G401 (cell line): ENCODE measurements at regions not wholly inside any gene's neighbourhood (a gene's known extent, or its start where the extent isn't known, plus 50 kb on each side); places are given as distances from the start of the nearest gene placed in this dataset.

Experiments
- DNase-seq: peaks from one replicate; pipeline ENCODE4 v3.0.0-alpha.2; 2015; ENCODE audit warnings: low spot score
- in situ Hi-C: cut with HindIII; loops from 2 replicates; pipeline ENCODE4 v1.10.0; 2016; ENCODE audit warnings: low sequenced_read_pairs, mixed read lengths

- in situ Hi-C loops: no loop called here
- no peak for DNase-seq
Measured at GRCh38 chr7:25662841-25663800, 434.8 kb upstream of the NPVF start.

- no peak for DNase-seq
- in situ Hi-C loops: no loop called here
Measured at GRCh38 chr7:25663877-25664276, 435.6 kb upstream of the NPVF start.

DNA sequence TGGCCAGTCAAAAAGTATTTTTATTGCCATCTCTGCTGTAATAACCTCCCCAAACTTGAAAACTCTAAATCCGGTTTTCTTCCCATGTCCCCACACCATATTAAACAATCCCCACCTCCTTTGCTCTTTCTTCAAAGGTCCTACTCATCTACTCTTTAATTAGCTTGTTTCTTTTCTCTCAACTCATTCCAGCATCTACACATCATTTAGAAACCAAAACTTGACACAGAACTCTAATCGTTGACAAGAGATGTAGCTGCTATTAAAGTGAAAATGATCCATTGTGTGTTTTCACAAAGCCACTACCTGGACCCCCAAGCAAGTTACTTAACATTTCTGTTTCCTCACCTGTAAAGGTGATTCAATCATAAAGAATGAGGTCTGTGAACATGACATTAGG is 436.3 kb upstream of the NPVF start:
- no peak for DNase-seq
- in situ Hi-C loops: no loop called here

DNA sequence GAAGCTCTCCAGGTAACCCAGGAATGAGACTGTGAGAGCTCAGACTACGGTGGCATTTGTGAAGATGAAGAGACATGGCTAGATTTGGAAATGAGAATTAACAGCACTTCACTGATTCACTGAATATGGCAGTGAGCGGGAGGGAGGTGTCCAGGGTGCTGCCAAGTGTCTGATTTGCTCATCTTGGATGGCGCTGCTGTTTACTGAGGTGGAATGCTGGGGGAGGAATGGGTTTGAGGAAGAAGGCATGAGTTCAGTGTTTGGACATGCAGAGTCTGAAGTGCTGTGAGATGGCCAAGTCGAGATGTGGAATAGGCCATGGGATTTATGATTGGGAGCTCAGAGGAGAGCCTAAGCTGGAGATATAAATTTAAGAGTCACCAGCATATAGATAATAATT is 437.1 kb upstream of the NPVF start:
- in situ Hi-C loops: no loop called here
- DNase-seq: peak; percentile 47

GRCh38 chr7:25665903-25666670 is 437.8 kb upstream of the NPVF start:
- DNase-seq: peak; percentile 74
- in situ Hi-C loops: no loop called here

DNA sequence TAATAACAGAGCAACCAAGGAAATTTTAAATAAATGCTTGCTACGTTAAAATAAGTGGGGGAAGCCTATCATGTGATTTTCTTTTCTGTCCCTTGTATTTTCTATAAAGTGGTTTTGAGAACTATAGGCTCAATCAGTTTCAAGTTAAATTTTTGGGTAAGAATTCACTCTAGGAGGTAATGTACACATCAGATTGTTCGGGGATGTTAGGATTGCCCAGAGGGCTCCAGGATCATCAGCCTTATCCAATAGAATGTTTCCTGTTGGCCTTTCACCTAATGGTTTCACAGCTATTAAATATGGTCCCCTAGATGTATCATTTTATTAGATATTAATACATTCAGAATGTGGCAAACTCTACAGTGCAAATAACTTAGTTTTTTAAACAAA is 438.4 kb upstream of the NPVF start:
- DNase-seq: peak; percentile 53
- in situ Hi-C loops: no loop called here

GRCh38 chr7:25669281-25669781 is 441.0 kb upstream of the NPVF start:
- in situ Hi-C loops: no loop called here
- peak; percentile 54 for DNase-seq

- DNase-seq: peak; percentile 76
- in situ Hi-C loops: no loop called here
Measured at GRCh38 chr7:25669961-25670841, 441.9 kb upstream of the NPVF start.

- in situ Hi-C loops: no loop called here
- peak; percentile 70 for DNase-seq
Measured at GRCh38 chr7:25671111-25671510, 442.8 kb upstream of the NPVF start.

GRCh38 chr7:25672496-25672895 is 444.2 kb upstream of the NPVF start:
- DNase-seq: peak; percentile 48
- in situ Hi-C loops: no loop called here

DNA sequence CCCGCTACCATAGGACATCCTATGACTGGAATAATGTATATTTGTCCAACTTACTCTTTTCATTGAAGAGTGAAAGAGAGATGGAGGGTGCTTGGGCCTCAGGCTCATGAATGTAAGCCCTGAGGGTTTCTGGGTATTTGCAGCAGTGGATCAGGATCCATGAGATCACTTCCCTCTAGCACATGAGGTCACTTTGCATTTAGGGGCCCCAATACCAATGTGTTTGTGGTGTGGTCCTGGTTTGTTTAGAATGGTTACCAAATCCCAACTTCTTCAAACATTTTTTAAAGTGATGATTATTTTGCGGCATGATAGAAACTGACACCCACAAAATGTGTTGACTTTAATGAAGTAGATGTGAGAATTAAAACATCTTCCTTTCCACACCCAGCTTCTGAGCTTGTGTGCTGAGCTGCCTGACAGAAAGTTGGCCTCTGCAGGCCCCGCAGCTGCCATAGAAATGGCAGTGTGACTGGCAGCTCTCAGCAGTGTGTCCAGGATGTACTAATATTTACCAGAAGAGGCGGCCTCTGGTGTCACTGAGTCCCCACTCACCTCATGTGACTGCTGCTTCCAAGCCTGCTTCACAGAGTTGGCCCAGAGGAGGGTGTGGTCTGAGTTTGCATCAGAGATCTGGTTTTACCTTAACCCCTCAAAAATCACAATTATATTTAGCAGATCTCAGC is 447.6 kb upstream of the NPVF start:
- no peak for DNase-seq
- in situ Hi-C loops: no loop called here

DNA sequence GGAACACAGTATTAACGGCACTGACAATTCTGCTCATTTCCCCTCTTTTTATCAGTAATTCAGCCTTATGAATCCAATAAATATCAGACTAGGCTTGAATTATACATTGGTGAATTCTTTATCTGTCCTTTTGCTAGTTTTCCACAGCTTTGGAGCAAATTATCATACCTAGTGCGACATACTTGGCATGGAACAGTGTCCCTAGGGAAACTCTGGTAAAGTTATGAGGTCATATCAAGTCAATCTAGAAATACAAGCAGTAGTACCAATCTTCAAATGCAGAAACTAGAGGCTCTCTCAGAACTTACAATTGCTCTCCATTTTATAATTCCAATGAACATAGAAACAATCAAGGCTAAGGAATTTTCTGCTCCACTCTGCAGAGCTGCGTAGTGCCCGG is 449.3 kb upstream of the NPVF start:
- in situ Hi-C loops: no loop called here
- DNase-seq: no peak

DNA sequence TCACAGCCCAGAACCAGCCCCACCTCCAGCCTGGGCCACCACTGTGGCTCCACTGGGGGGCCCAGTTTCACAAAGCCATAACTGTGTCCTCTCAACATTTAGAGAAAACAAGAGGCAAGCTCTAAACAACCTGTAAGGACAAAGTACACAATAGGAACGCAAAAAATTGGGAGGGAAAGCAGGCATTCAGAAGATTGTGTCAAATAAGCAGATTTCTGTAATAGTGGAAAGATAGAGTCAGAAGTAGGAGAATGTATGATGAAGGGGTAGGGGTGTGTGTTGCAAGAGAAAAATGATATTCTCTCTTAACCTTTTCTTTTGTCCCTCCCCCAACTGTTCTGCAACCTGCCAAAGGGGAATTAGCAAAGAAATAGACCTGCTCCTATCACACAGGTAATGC is 449.9 kb upstream of the NPVF start:
- no peak for DNase-seq
- in situ Hi-C loops: no loop called here

DNA sequence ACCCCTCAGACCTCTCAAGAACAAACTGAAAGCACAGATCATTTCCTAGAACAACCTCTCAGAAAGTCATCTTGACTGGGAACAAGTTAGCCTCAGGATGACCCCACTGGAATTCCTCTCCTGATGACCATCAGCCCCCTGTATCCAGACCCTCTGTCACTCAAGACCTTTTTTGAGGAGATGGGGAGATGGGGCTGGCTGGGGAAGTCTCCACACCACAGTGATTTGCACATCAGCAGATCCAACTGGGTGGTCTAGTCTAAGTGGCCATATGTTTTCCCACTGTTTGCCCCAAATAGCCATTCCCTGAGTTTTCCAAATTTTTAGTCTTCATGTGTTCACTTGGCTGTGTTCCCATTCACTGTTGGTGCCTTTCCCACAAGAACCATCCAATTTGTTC is 452.4 kb upstream of the NPVF start:
- no peak for DNase-seq
- in situ Hi-C loops: no loop called here

- in situ Hi-C loops: no loop called here
Measured at GRCh38 chr7:25684360-25684759, 456.1 kb upstream of the NPVF start.

DNA sequence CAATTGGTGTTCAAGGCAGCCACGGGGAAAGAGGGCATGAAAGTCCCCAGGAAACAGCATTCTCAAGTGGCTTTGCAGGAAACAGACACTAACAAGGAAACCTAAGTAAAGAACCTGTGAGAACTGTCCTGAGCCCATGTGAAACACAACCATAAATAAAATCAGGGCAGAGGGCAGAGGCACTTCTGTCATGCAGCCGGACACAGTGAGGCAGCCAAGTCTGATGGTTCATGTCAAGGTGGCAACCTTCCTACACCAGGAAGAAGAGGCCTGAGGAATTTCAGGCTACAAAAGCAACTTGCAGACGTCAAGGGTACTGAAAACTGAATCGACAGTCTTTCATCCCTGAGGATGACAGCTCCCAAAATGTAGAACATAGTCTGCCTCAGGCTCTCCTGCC is 458.2 kb upstream of the NPVF start:
- no peak for DNase-seq
- in situ Hi-C loops: no loop called here

More at GRCh38 chr7:25684360-25684759, 456.1 kb upstream of the NPVF start:
- no peak for DNase-seq

DNA sequence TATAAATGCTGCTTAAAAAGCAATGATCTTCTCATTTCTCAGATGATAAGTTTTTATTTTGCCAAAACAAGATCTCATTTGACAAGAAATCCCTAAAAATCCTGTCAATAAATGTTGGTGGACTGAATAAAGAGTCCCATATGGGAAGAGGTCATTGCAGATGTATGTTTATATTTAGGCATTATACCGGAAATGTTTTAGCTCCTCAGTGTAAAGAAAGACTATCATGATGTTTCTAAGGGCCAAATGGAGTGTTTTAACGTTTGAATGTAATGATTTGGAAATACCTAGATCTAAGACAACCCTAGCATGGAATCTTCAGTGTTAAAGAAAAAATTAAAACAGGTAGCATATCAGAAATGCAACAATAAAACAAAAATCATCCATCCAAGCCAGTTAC is 457.8 kb upstream of the NFE2L3 start:
- in situ Hi-C loops: no loop called here
- no peak for DNase-seq

- no peak for DNase-seq
- in situ Hi-C loops: no loop called here
Measured at GRCh38 chr7:25694699-25695098, 457.3 kb upstream of the NFE2L3 start.

- no peak for DNase-seq
- in situ Hi-C loops: no loop called here
Measured at GRCh38 chr7:25696571-25696970, 455.4 kb upstream of the NFE2L3 start.
